NCI-H1417 (cell line): ENCODE measurements at regions not wholly inside any gene's neighbourhood (a gene's known extent, or its start where the extent isn't known, plus 50 kb on each side); places are given as distances from the start of the nearest gene placed in this dataset.
"Not testable (repeated sequence)": the region's sequence is repeated elsewhere in the genome, so short reads cannot be mapped to it uniquely, and the experiment has no call there.

Source experiments
- DNase-seq, 3 experiments: peaks; one replicate each; lab custom pipeline; 2025; lab: John Stamatoyannopoulos, UW

DNA sequence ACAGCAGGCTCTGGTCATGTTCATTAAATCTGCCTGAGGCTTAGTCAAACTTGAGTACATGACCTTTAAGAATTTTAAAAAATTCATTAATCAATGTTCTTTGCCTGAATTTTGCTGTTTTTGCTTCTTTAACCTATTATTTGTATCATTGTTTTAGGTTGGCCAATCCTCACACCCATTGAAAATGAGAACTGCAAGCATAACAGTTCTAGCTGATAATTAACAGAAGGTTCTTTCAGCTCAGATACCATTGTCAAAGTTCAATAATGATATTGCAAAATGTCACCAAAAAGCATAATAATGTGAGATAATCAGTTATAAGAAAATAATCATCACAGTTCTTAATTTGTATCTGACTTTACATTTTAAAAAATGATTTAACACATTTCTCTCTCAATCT, 583.1 kb downstream of the TFAP2A start:
- no peak for DNase-seq

DNA sequence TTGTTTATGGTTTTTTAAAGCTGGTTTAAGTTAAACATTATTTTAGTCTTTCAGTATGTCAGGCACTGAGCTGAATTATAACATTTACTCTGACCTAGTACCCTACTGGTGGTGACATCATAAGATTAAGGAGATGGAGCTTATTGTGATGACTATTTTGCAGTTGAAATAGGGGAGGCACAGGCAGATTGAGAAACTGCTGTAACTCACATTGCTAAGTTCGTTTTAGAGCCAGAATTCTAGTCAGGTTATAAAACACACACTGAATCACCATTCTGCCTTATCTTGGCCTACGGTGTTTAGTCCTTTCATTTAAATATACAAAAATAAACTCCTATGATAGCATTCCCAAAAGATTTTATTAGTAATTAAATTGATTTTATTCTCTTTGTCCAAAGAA, 584.1 kb downstream of the TFAP2A start:
- DNase-seq = no peak

- DNase-seq = no peak
These were observed 589.3 kb downstream of the TFAP2A start for GRCh38 chr6:9825526-9825925.

DNA sequence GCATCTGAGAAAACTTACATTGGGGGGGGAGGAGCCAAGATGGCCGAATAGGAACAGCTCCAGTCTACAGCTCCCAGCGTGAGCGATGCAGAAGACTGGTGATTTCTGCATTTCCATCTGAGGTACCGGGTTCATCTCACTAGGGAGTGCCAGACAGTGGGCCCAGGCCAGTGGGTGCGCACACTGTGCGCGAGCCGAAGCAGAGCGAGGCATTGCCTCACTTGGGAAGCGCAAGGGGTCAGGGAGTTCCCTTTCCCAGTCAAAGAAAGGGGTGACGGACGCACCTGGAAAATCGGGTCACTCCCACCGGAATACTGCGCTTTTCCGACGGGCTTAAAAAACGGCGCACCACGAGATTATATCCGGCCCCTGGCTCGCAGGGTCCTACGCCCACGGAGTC, 604.1 kb downstream of the TFAP2A start:
- not testable (repeated sequence) for DNase-seq

GRCh38 chr6:9810286-9810685, 604.6 kb downstream of the TFAP2A start:
- peak in 1 of 3 experiments; percentile 5 for DNase-seq

GRCh38 chr6:9806195-9806594, 608.7 kb downstream of the TFAP2A start:
- DNase-seq = no peak

DNA sequence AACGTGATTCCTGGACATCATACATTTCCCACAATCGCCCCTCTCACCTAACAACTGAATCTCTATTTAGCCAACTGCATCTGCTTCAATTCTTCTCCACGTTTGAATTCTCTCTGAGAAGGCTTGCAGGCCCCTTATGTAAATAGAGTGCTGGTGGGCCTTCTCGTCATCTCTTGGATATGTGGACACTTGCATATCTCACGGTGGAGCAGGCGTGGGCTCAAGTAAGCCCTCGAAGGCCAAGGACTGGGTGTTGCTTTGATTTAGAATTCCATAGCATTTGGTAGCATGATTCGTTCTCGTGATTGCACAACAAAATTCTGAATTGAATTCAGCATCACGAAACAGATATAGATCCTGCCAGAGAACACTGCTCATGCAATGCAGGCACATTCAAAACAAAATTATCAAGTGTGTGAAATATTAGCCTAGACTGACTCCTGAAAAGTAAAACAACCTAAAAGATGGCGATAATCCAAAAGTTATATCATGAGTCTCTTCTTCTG, 613.6 kb downstream of the TFAP2A start:
- no peak for DNase-seq

- no peak for DNase-seq
These were observed 615.3 kb downstream of the TFAP2A start for GRCh38 chr6:9799582-9799981.

GRCh38 chr6:9796827-9797226, 618.0 kb downstream of the TFAP2A start:
- no peak for DNase-seq

DNA sequence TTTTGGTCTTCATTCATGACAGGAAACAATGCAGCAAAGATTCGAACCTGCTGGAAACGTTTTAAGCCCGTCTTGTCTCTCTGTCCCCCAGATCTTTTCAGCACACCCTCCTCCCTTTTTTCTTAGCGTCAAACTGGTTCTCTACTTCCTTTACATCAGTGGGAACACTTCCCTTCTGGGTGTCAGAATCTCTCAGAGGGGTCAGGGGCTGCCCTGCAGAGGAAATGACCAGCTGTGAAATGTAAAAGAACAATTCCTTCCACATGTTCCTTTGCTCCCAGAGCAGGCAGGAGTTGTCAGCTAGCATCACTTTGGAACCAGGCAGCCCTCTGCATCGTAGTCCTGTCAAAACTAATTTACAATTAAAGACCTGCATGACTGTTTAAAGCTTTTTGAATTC, 619.0 kb downstream of the TFAP2A start:
- DNase-seq = no peak

GRCh38 chr6:9789201-9789600, 625.7 kb downstream of the TFAP2A start:
- DNase-seq = no peak

DNA sequence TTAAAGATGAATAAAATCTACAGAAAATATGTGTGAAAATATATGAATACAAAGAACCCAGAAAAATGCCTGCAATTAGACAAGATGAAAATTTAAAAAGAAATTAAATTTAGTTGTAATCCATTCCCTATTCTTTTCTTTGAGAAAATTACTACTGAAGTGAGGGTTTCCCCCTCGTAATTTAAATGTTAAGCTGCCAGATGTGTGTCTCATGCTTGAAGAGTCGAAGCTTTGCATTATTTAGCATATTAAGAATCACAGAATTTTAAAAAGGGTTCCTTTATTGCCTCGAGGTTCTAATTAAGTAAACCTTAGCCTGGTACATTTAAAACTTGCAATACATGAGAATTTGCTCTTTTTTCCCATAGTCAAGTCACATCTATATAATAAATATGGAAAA, 630.1 kb downstream of the TFAP2A start:
- DNase-seq = no peak

- no peak for DNase-seq
These were observed 631.3 kb downstream of the TFAP2A start for GRCh38 chr6:9783567-9783966.

DNA sequence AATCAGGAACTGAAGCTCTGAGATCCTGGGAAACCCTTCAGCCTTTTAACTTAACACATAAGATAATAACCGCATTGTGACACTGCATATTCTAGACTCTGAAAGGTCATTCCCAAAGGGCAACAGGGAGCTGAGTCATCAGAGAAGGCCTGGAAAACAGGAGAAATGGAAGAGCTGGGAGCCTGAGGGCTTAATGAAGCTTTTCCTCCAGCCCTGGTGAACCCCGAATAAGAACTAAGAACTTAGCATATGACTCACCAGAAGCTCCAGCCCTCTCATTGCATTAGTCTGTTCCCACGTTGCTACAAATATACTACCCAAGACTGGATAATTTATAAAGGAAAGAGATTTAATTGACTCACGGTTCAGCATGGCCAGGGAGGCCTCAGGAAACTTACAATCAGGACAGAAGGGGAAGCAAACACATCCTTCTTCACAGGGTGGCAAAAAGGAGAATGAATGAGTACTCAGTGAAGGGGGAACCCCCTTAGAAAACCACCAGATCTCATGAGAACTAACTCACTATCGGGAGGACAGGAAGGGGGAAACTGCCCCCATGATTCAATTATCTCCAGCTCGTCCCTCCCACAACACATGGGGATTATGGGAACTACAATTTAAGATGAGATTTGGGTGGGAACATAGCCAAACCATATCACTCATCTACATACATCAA, 648.5 kb downstream of the TFAP2A start:
- DNase-seq = no peak

- no peak for DNase-seq
These were observed 653.7 kb downstream of the TFAP2A start for GRCh38 chr6:9761220-9761619.

- no peak for DNase-seq
These were observed 660.4 kb downstream of the TFAP2A start for GRCh38 chr6:9754515-9754914.

DNA sequence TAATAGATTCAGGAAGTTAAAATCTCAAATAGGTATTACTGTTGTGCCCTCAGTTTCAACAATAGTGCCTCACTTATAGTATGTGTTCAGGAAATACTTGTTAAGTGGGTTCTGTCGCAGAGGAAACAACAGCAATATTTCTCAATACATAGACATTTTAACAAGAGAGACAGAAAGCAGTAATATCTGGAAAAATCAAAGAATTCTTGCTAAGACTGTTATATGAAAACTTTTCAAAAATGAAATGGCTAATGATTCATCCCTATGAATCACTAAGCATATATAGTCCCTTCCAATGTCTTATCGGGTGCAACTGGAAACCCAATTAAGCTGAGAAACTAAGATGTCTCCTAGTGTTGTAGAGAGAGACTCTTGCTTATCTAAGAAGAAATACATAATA, 668.9 kb downstream of the TFAP2A start:
- DNase-seq = no peak

GRCh38 chr6:9745476-9745875, 669.4 kb downstream of the TFAP2A start:
- DNase-seq = no peak

GRCh38 chr6:9744119-9744518, 670.8 kb downstream of the TFAP2A start:
- DNase-seq = no peak

- peak in 1 of 3 experiments; percentile 77 for DNase-seq
These were observed 682.8 kb downstream of the TFAP2A start for GRCh38 chr6:9732056-9732455.

DNA sequence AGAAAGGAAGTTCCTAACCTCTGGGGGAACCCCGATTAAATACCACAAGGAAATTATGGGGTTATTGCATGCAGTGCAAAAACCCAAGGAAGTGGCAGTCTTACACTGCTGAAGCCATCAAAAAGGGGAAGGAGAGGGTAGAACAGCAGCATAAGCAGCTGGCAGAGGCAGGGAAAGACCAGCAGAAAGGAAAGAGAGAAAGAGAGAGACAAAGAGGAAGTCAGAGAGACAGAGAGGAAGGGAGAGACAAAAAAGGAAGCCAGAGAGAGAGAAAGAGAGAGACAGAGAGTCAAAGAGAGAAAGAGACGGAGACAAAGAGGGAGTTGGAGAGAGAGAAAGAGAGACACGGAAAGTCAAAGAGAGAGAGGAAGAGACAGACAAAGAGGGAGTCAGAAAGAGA, 689.1 kb downstream of the TFAP2A start:
- not testable (repeated sequence) for DNase-seq

DNA sequence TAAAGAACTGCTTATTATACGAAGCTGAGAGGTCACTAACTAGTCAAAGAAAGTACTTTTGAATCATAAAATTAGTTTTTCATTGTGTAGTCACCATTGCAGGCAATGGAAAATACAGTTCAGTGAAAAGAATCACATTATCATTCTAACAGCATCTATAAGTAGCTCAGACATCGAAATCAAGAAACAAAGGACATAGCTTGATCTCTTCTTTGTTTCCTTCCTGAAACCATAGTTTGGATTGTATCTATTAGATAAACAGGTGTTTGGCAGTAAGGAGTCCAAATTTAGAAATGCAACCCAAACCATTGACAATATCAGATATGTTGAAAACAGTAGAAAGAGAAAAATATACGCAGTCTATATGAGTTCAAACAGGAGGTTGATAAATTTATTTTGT, 697.3 kb downstream of the TFAP2A start:
- DNase-seq = no peak

- DNase-seq = no peak
These were observed 703.5 kb downstream of the TFAP2A start for GRCh38 chr6:9711365-9711764.

GRCh38 chr6:9710574-9710973, 704.3 kb downstream of the TFAP2A start:
- no peak for DNase-seq
